ENCODE measurements at regions not wholly inside any gene's neighbourhood (a gene's known extent, or its start where the extent isn't known, plus 50 kb on each side); places are given as distances from the start of the nearest gene placed in this dataset.

GRCh38 chr2:122750095-122750494, 994.6 kb downstream of the TSN start:
- Histone ChIP-seq H3K9me3 (no peaks in the 10 kb centered on the region), H3K4me3 (no peak overlapping the region), H3K4me1 (no peaks in the 10 kb centered on the region), H3K27me3 (no peaks in the 10 kb centered on the region), H3K36me3 (no peaks in the 10 kb centered on the region), H3K27ac (no peak overlapping the region)
- no peak for DNase-seq
- TF ChIP-seq POLR2A (IDR thresholded peaks at IDR 0.05) (no peak), CTCF (IDR thresholded peaks at IDR 0.05) (no peak)

- DNase-seq: no peak
- Histone ChIP-seq H3K9me3 (no peaks in the 10 kb centered on the region), H3K36me3 (no peaks in the 10 kb centered on the region), H3K27me3 (no peaks in the 10 kb centered on the region), H3K27ac (no peak overlapping the region), H3K4me1 (no peaks in the 10 kb centered on the region), H3K4me3 (no peak overlapping the region)
- TF ChIP-seq CTCF (IDR thresholded peaks at IDR 0.05) (no peak), POLR2A (IDR thresholded peaks at IDR 0.05) (no peak)
These were observed 995.4 kb downstream of the TSN start for GRCh38 chr2:122750808-122751207.

GRCh38 chr2:122753336-122753735, 997.9 kb downstream of the TSN start:
- Histone ChIP-seq H3K27me3 (no peaks in the 10 kb centered on the region), H3K36me3 (no peaks in the 10 kb centered on the region), H3K9me3 (no peaks in the 10 kb centered on the region), H3K27ac (no peak overlapping the region), H3K4me3 (no peak overlapping the region), H3K4me1 (no peaks in the 10 kb centered on the region)
- DNase-seq: no peak
- no peak for TF ChIP-seq CTCF (IDR thresholded peaks at IDR 0.05)
- TF ChIP-seq POLR2A (IDR thresholded peaks at IDR 0.05): no peak

GRCh38 chr2:122754561-122754960, 999.1 kb downstream of the TSN start:
- no peak for TF ChIP-seq POLR2A (IDR thresholded peaks at IDR 0.05)
- no peak for TF ChIP-seq CTCF (IDR thresholded peaks at IDR 0.05)
- Histone ChIP-seq H3K9me3 (no peaks in the 10 kb centered on the region), H3K27me3 (no peaks in the 10 kb centered on the region), H3K4me3 (no peak overlapping the region), H3K27ac (no peak overlapping the region), H3K36me3 (no peaks in the 10 kb centered on the region), H3K4me1 (no peaks in the 10 kb centered on the region)
- DNase-seq: no peak

GRCh38 chr2:122755281-122755780, 999.9 kb downstream of the TSN start:
- no peak overlapping the region for H3K27ac ChIP-seq
- no peaks in the 10 kb centered on the region for H3K36me3 ChIP-seq
- H3K4me1 ChIP-seq: no peaks in the 10 kb centered on the region
- no peak overlapping the region for H3K4me3 ChIP-seq
- H3K27me3 ChIP-seq: no peaks in the 10 kb centered on the region
- H3K9me3 ChIP-seq: no peaks in the 10 kb centered on the region
- DNase-seq: no peak
- TF ChIP-seq CTCF (IDR thresholded peaks at IDR 0.05) (no peak), POLR2A (IDR thresholded peaks at IDR 0.05) (no peak)

GRCh38 chr2:122758967-122759366, 1003.5 kb downstream of the TSN start:
- Histone ChIP-seq H3K36me3 (no peaks in the 10 kb centered on the region), H3K4me1 (no peaks in the 10 kb centered on the region), H3K4me3 (no peak overlapping the region), H3K27me3 (no peaks in the 10 kb centered on the region), H3K9me3 (peaks cover 0 to 5% (median 0%) of the 10 kb centered on the region in 4 donors), H3K27ac (no peak overlapping the region)
- no peak for DNase-seq
- TF ChIP-seq POLR2A (IDR thresholded peaks at IDR 0.05) (no peak), CTCF (IDR thresholded peaks at IDR 0.05) (no peak)

Measured in Peyer's patch (tissue), 4 donors.